Globus pallidus (tissue), 1 donor: ENCODE measurements at regions not wholly inside any gene's neighbourhood (a gene's known extent, or its start where the extent isn't known, plus 50 kb on each side); places are given as distances from the start of the nearest gene placed in this dataset.

ENCODE experiments used
- DNase-seq: peaks from one replicate; pipeline ENCODE4 v3.0.0-alpha.2; 2015; ENCODE audit warnings: low spot score

GRCh38 chr17:56009795-56010651 is 143.3 kb upstream of the ANKFN1 start:
- no peak for DNase-seq

- no peak for DNase-seq
Observed at GRCh38 chr17:56011406-56012131, 141.7 kb upstream of the ANKFN1 start.

GRCh38 chr17:56018211-56018610 is 135.1 kb upstream of the ANKFN1 start:
- no peak for DNase-seq

GRCh38 chr17:56020369-56020768 is 132.9 kb upstream of the ANKFN1 start:
- DNase-seq: no peak

- no peak for DNase-seq
Observed at GRCh38 chr17:56021681-56022190, 131.5 kb upstream of the ANKFN1 start.

- DNase-seq: no peak
Observed at GRCh38 chr17:56023851-56024250, 129.4 kb upstream of the ANKFN1 start.

- no peak for DNase-seq
Observed at GRCh38 chr17:56026915-56027314, 126.4 kb upstream of the ANKFN1 start.

GRCh38 chr17:56028837-56029236 is 124.4 kb upstream of the ANKFN1 start:
- no peak for DNase-seq

- DNase-seq: no peak
Observed at GRCh38 chr17:56030009-56030624, 123.2 kb upstream of the ANKFN1 start.

- no peak for DNase-seq
Observed at GRCh38 chr17:56031636-56032035, 121.6 kb upstream of the ANKFN1 start.

GRCh38 chr17:56034197-56034635 is 119.1 kb upstream of the ANKFN1 start:
- no peak for DNase-seq

- no peak for DNase-seq
Observed at GRCh38 chr17:56038131-56038530, 115.1 kb upstream of the ANKFN1 start.

- DNase-seq: no peak
Observed at GRCh38 chr17:56045872-56046271, 107.4 kb upstream of the ANKFN1 start.

- no peak for DNase-seq
Observed at GRCh38 chr17:56047331-56047730, 105.9 kb upstream of the ANKFN1 start.

GRCh38 chr17:56057869-56058268 is 95.4 kb upstream of the ANKFN1 start:
- DNase-seq: no peak

GRCh38 chr17:56064506-56064905 is 88.8 kb upstream of the ANKFN1 start:
- no peak for DNase-seq

- no peak for DNase-seq
Observed at GRCh38 chr17:56074361-56074890, 78.8 kb upstream of the ANKFN1 start.

GRCh38 chr17:56076980-56077379 is 76.3 kb upstream of the ANKFN1 start:
- DNase-seq: no peak

- no peak for DNase-seq
Observed at GRCh38 chr17:56083475-56083874, 69.8 kb upstream of the ANKFN1 start.

- no peak for DNase-seq
Observed at GRCh38 chr17:56085576-56086267, 67.6 kb upstream of the ANKFN1 start.

GRCh38 chr17:56087199-56087598 is 66.1 kb upstream of the ANKFN1 start:
- DNase-seq: no peak
